Stimulated activated CD8-positive, alpha-beta memory T cell treated with anti-CD3 and anti-CD28 coated beads, Interleukin-4, amount 100 ng/mL, for 48 hours (primary cell): ENCODE measurements at regions not wholly inside any gene's neighbourhood (a gene's known extent, or its start where the extent isn't known, plus 50 kb on each side); places are given as distances from the start of the nearest gene placed in this dataset.
"Not testable (repeated sequence)": the region's sequence is repeated elsewhere in the genome, so short reads cannot be mapped to it uniquely, and the experiment has no call there.

Experiments
- DNase-seq: peaks from one replicate; pipeline ENCODE4 v3.0.0-alpha.2; 2020

- no peak for DNase-seq
Measured at GRCh38 chr6:168841609-168842278, 400.8 kb downstream of the SMOC2 start.

- not testable (repeated sequence) for DNase-seq
Measured at GRCh38 chr6:168840932-168841331, 399.9 kb downstream of the SMOC2 start.

GRCh38 chr6:168840299-168840698 lies 399.3 kb downstream of the SMOC2 start:
- not testable (repeated sequence) for DNase-seq

GRCh38 chr6:168838037-168838399 lies 397.0 kb downstream of the SMOC2 start:
- no peak for DNase-seq

- DNase-seq: no peak
Measured at GRCh38 chr6:168837254-168838036, 396.5 kb downstream of the SMOC2 start.

- DNase-seq: no peak
Measured at GRCh38 chr6:168835991-168836390, 395.0 kb downstream of the SMOC2 start.

GRCh38 chr6:168834801-168835200 lies 393.8 kb downstream of the SMOC2 start:
- DNase-seq: no peak

GRCh38 chr6:168834042-168834587 lies 393.1 kb downstream of the SMOC2 start:
- DNase-seq: no peak

- no peak for DNase-seq
Measured at GRCh38 chr6:168828800-168829199, 387.8 kb downstream of the SMOC2 start.

GRCh38 chr6:168828035-168828434 lies 387.1 kb downstream of the SMOC2 start:
- no peak for DNase-seq

GRCh38 chr6:168827586-168827871 lies 386.5 kb downstream of the SMOC2 start:
- no peak for DNase-seq

- DNase-seq: no peak
Measured at GRCh38 chr6:168826726-168827585, 386.0 kb downstream of the SMOC2 start.

GRCh38 chr6:168826078-168826390 lies 385.1 kb downstream of the SMOC2 start:
- DNase-seq: no peak

GRCh38 chr6:168825226-168826077 lies 384.5 kb downstream of the SMOC2 start:
- no peak for DNase-seq

GRCh38 chr6:168823397-168824212 lies 382.6 kb downstream of the SMOC2 start:
- DNase-seq: no peak

- no peak for DNase-seq
Measured at GRCh38 chr6:168822376-168822775, 381.4 kb downstream of the SMOC2 start.

- DNase-seq: no peak
Measured at GRCh38 chr6:168819546-168819945, 378.6 kb downstream of the SMOC2 start.

GRCh38 chr6:168817558-168818159 lies 376.7 kb downstream of the SMOC2 start:
- no peak for DNase-seq

GRCh38 chr6:168815229-168815628 lies 374.2 kb downstream of the SMOC2 start:
- no peak for DNase-seq

GRCh38 chr6:168808232-168808631 lies 367.2 kb downstream of the SMOC2 start:
- no peak for DNase-seq

- no peak for DNase-seq
Measured at GRCh38 chr6:168804331-168804730, 363.3 kb downstream of the SMOC2 start.
